Erythroblast (primary cell): ENCODE measurements at regions not wholly inside any gene's neighbourhood (a gene's known extent, or its start where the extent isn't known, plus 50 kb on each side); places are given as distances from the start of the nearest gene placed in this dataset.

Source experiments
- GATA1 ChIP-seq: IDR thresholded peaks from 2 replicates; pipeline ENCODE4 v1.6.1; 2011; ENCODE audit warnings: low read depth, mild to moderate bottlenecking, control low read depth, low read length, moderate library complexity
- POLR2A ChIP-seq: IDR thresholded peaks from 2 replicates; pipeline ENCODE4 v1.6.1; 2011; ENCODE audit warnings: mild to moderate bottlenecking, low read length

GRCh38 chr7:156123362-156123761 is 311.1 kb upstream of the SHH start:
- no peak for TF ChIP-seq POLR2A
- TF ChIP-seq GATA1, result no peak
